Femur (tissue), 1 donor: ENCODE measurements at regions not wholly inside any gene's neighbourhood (a gene's known extent, or its start where the extent isn't known, plus 50 kb on each side); places are given as distances from the start of the nearest gene placed in this dataset.

Source experiments
- DNase-seq: peaks from one replicate; pipeline ENCODE4 v3.0.0-alpha.2; 2017

- no peak for DNase-seq
These were observed 69.3 kb upstream of the NPY start for GRCh38 chr7:24214670-24215069.

DNA sequence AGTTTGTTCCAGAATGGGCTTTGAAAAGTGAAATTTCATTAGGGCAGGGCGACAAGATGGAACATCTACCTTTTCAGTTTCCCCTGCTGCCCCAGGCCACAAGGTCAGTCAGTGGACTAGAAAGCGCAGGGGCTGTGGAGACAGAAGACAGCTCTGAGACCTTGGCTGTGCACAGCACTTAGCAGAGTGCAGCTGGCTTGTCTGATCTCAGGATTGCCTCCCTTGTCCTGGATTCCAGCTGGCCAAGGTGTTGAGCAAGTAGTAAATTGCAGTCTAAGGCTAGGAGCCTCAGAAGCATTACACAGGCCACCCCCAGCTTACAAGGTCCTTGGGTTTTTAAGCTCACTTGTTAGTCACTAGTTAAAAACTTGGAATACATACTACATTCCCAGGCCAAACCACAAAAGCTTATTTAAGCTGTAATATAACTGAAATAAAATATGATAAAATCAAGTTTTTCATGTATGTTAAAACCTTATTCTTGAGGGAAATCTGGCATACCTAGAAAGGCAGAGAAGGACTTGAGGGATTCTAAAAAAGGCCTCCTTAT, 67.3 kb upstream of the NPY start:
- no peak for DNase-seq

GRCh38 chr7:24221500-24221899, 62.5 kb upstream of the NPY start:
- no peak for DNase-seq

GRCh38 chr7:24227068-24227467, 56.9 kb upstream of the NPY start:
- DNase-seq: no peak

- no peak for DNase-seq
These were observed 56.2 kb upstream of the NPY start for GRCh38 chr7:24227603-24228359.

- DNase-seq: no peak
These were observed 54.3 kb upstream of the NPY start for GRCh38 chr7:24229481-24230226.

DNA sequence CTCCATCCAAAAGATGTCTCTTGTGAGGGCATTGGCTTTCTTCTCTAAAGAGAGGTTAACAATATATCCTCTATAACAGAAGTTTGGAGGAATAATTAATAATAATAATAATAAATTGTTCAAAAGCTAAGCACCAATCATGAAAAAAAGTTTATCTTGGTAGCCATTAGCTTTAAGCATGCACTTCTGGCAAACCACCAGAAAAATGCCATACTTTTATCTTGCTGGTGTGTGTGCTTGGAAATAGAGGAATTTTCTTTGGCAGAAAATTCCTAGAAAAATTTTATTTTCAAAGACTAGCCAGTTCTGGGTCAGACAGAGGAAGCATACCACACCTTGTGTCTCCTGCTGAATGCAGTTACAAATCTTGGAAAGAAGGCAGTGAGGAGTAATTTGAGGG, 52.5 kb upstream of the NPY start:
- no peak for DNase-seq

GRCh38 chr7:24233386-24233785, 50.6 kb upstream of the NPY start:
- DNase-seq: peak; percentile 22
